Smooth muscle cell (in vitro differentiated cells): ENCODE measurements at regions not wholly inside any gene's neighbourhood (a gene's known extent, or its start where the extent isn't known, plus 50 kb on each side); places are given as distances from the start of the nearest gene placed in this dataset.

Source experiments
- DNase-seq: peaks from one replicate; lab custom pipeline; 2025; ENCODE audit not compliant: unreplicated experiment; lab: John Stamatoyannopoulos, UW
- H2AFZ ChIP-seq: fragments of 200-600 bp; sonication (generic); 2 replicates; pipeline ENCODE4 v1.6.0; 2016; ENCODE audit warnings: antibody characterized with exemption, low read depth, mild to moderate bottlenecking
- H3F3A ChIP-seq: fragments of 200-600 bp; sonication (generic); 2 replicates; pipeline ENCODE4 v1.6.0; 2017; ENCODE audit warnings: antibody characterized with exemption, low read depth
- H3K27ac ChIP-seq: fragments of 200-600 bp; sonication (generic); 2 replicates; pipeline ENCODE4 v1.5.1; 2016; ENCODE audit warnings: low read depth, mild to moderate bottlenecking
- H3K27me3 ChIP-seq: fragments of 200-600 bp; sonication (generic); 2 replicates; pipeline ENCODE4 v1.6.1; 2016; ENCODE audit warnings: low read depth, mild to moderate bottlenecking
- H3K36me3 ChIP-seq: fragments of 200-600 bp; sonication (generic); 2 replicates; pipeline ENCODE4 v1.5.1; 2016; ENCODE audit warnings: low read depth
- H3K4me1 ChIP-seq: fragments of 200-600 bp; sonication (generic); 2 replicates; pipeline ENCODE4 v1.5.1; 2016; ENCODE audit warnings: low read depth
- H3K4me2 ChIP-seq: fragments of 200-600 bp; sonication (generic); 2 replicates; pipeline ENCODE4 v1.6.0; 2016; ENCODE audit warnings: mild to moderate bottlenecking
- H3K4me3 ChIP-seq: fragments of 200-600 bp; sonication (generic); 2 replicates; pipeline ENCODE4 v1.5.1; 2016; ENCODE audit warnings: mild to moderate bottlenecking
- H3K79me2 ChIP-seq: fragments of 200-600 bp; sonication (generic); 2 replicates; pipeline ENCODE4 v1.6.0; 2016; ENCODE audit warnings: low read depth, mild to moderate bottlenecking
- H3K9ac ChIP-seq: fragments of 200-600 bp; sonication (generic); 2 replicates; pipeline ENCODE4 v1.6.0; 2016; ENCODE audit warnings: low read depth
- H3K9me3 ChIP-seq: fragments of 200-600 bp; sonication (generic); replicated peaks from 2 replicates; pipeline ENCODE4 v1.5.1; 2016; ENCODE audit warnings: low read depth
- H4K20me1 ChIP-seq: fragments of 200-600 bp; sonication (generic); 2 replicates; pipeline ENCODE4 v1.6.0; 2016; ENCODE audit warnings: low read depth
- WGBS: methylation state at CpG from one replicate; pipeline ENCODE4 v1.1.7; 2016; ENCODE audit warnings: low lambda C conversion rate; 5-methylcytosine and 5-hydroxymethylcytosine counted together
- TF ChIP-seq, protein P1 (sequence below): fragments of 200-600 bp; sonication (generic); IDR thresholded peaks from 2 replicates; pipeline ENCODE4 v1.5.1; 2017; ENCODE audit warnings: borderline replicate concordance, mild to moderate bottlenecking, antibody characterized with exemption; ENCODE audit not compliant: insufficient read depth, poor library complexity, severe bottlenecking

DNA sequence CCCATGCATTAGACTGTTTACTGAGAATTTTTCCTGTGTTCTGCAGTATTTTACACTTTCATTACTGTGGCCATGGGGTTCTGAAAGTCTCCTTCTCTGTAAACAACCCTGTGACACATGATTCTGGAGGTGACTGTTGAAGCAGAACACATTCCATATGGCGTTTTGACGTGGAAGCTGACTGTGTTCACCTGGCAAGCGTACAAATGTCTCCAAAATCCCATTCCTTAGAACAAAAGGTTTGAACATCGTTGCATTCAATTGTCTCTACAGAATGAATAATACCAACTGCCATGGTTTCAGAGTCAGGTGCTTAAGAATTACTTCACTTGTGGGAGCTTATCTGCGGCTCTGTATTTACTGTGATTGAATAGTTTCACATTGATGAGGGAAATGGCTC, 485.6 kb upstream of the TMEM132C start:
- Histone ChIP-seq H3K9ac (no peak overlapping the region), H3K36me3 (no peaks in the 10 kb centered on the region), H3K4me3 (no peak overlapping the region), H3K27ac (no peak overlapping the region), H3K9me3 (no peaks in the 10 kb centered on the region), H3K4me1 (no peaks in the 10 kb centered on the region), H2AFZ (no peak overlapping the region), H4K20me1 (no peaks in the 10 kb centered on the region), H3K27me3 (no peaks in the 10 kb centered on the region), H3K4me2 (no peak overlapping the region), H3K79me2 (no peaks in the 10 kb centered on the region), H3F3A (no peaks in the 10 kb centered on the region)
- WGBS = 91% methylated on average over 5 of the region's 5 CpGs
- TF ChIP-seq, protein P1, sequence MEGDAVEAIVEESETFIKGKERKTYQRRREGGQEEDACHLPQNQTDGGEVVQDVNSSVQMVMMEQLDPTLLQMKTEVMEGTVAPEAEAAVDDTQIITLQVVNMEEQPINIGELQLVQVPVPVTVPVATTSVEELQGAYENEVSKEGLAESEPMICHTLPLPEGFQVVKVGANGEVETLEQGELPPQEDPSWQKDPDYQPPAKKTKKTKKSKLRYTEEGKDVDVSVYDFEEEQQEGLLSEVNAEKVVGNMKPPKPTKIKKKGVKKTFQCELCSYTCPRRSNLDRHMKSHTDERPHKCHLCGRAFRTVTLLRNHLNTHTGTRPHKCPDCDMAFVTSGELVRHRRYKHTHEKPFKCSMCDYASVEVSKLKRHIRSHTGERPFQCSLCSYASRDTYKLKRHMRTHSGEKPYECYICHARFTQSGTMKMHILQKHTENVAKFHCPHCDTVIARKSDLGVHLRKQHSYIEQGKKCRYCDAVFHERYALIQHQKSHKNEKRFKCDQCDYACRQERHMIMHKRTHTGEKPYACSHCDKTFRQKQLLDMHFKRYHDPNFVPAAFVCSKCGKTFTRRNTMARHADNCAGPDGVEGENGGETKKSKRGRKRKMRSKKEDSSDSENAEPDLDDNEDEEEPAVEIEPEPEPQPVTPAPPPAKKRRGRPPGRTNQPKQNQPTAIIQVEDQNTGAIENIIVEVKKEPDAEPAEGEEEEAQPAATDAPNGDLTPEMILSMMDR = no peak
- no peak for DNase-seq

DNA sequence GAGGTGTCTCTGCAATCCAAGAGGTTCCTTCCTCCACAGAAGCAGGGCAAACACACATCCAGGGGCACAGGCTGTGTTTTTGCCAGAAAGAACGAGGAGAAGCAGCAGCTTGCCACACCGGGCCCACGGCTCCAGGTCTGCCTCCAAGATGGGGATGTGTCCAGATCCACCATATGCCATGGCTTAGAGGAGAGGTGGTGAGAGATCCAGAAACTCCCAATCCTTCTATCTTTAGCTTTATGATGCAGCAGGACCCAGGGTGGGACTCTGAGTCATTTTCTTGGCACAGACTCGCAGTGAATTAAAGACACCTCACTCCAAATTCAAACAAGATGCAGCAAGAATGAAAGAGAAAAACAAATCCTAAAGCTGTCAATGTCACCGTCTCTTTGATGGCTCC, 481.4 kb upstream of the TMEM132C start:
- H3K27ac ChIP-seq = no peak overlapping the region
- 51% methylated on average over 5 of the region's 5 CpGs for WGBS
- H4K20me1 ChIP-seq = no peaks in the 10 kb centered on the region
- no peak for DNase-seq
- peaks cover 6% of the 10 kb centered on the region for H3K27me3 ChIP-seq
- H2AFZ ChIP-seq = no peak overlapping the region
- H3K9ac ChIP-seq = no peak overlapping the region
- TF ChIP-seq, protein P1 = no peak
- H3K4me1 ChIP-seq = no peaks in the 10 kb centered on the region
- H3K9me3 ChIP-seq = no peaks in the 10 kb centered on the region
- H3K36me3 ChIP-seq = no peaks in the 10 kb centered on the region
- no peaks in the 10 kb centered on the region for H3K79me2 ChIP-seq
- H3K4me3 ChIP-seq = no peak overlapping the region
- no peak overlapping the region for H3K4me2 ChIP-seq
- H3F3A ChIP-seq = no peaks in the 10 kb centered on the region

DNA sequence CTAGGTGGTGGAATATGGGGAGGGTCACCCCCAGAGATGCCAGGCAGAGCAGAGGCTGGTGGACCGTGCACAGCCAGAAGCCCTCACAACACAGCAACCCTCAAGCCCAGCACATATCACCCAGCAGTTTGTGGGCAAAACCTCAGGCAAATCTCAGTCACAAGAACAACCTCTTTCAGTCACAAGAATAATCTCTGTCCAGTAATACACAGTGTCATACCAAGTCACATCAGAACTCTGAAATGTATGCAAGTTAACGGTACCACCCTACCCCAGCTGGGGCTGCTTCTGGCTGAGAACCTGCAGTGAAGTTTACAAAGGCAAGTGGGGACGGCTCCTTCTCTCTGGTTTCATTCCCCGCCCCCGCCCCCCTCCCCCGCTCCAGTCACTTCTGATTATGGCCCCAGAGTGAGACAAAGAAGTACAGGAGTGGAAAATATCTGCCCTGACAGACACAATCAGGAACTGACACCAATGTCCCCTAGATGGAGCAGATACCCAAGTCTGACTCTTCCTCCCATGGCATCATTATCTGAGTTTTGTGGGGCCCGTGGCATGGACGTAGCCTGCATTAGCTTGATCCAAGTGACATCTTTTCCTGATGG, 480.9 kb upstream of the TMEM132C start:
- Histone ChIP-seq H4K20me1 (no peaks in the 10 kb centered on the region), H3K9ac (no peak overlapping the region), H3K27me3 (peaks cover 11% of the 10 kb centered on the region), H3K27ac (no peak overlapping the region), H3K79me2 (no peaks in the 10 kb centered on the region), H3K4me1 (no peaks in the 10 kb centered on the region), H3K36me3 (no peaks in the 10 kb centered on the region), H3K9me3 (no peaks in the 10 kb centered on the region), H2AFZ (no peak overlapping the region), H3K4me2 (no peak overlapping the region), H3F3A (no peaks in the 10 kb centered on the region), H3K4me3 (no peak overlapping the region)
- TF ChIP-seq, protein P1 = no peak
- no peak for DNase-seq
- 83% methylated on average over 8 of the region's 8 CpGs for WGBS

DNA sequence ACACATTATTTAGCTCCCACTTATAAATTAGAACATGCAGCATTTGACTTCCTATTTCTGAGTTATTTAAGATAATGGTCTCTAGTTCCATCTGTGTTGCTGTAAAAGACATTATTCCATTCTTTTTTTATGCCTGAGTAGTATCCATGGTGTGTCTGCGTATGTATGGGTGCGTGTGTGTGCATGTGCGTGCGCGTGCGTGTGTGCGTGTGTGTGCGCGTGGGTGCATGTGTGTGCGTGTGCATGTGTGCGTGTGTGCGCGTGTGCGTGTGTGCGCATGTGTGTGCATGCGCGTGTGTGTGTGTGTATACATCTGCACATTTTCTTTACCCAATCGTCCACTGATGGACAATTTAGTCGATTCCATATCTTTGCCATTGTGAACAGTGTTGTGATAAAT, 479.4 kb upstream of the TMEM132C start:
- Histone ChIP-seq H4K20me1 (no peaks in the 10 kb centered on the region), H3K27ac (no peak overlapping the region), H3K9ac (no peak overlapping the region), H3K4me2 (no peak overlapping the region), H2AFZ (no peak overlapping the region), H3K79me2 (no peaks in the 10 kb centered on the region), H3K4me1 (no peaks in the 10 kb centered on the region), H3K27me3 (peaks cover 11% of the 10 kb centered on the region), H3K4me3 (no peak overlapping the region), H3F3A (no peaks in the 10 kb centered on the region), H3K9me3 (no peaks in the 10 kb centered on the region), H3K36me3 (no peaks in the 10 kb centered on the region)
- WGBS = 84% methylated on average over 19 of the region's 19 CpGs
- DNase-seq = no peak
- TF ChIP-seq, protein P1 = no peak
